Activated CD4-positive, alpha-beta memory T cell treated with anti-CD3 and anti-CD28 coated beads, Interleukin-2, amount 10 ng/mL, durations not matched to agents 7 days and 5 days (primary cell): ENCODE measurements at regions not wholly inside any gene's neighbourhood (a gene's known extent, or its start where the extent isn't known, plus 50 kb on each side); places are given as distances from the start of the nearest gene placed in this dataset.

Experiments used
- CTCF ChIA-PET: fragments of 350-600 bp; sonication (Branson Sonifier 250); formaldehyde crosslinking; loops from one replicate; lab custom pipeline; 2021; ENCODE audit warnings: antibody characterized with exemption, inconsistent platforms; lab: Charles Lee
- POLR2A ChIA-PET: fragments of 350-600 bp; sonication (Branson Sonifier 250); formaldehyde crosslinking; loops from one replicate; lab custom pipeline; 2021; ENCODE audit warnings: antibody characterized with exemption; lab: Charles Lee
- DNase-seq: peaks from one replicate; pipeline ENCODE4 v3.0.0-alpha.2; 2020
- H3K27ac Mint-ChIP-seq: one replicate; pipeline ENCODE4 v1.8.0; 2021; ENCODE audit warnings: mild to moderate bottlenecking, mixed read lengths
- H3K27me3 Mint-ChIP-seq: one replicate; pipeline ENCODE4 v1.8.0; 2021; ENCODE audit warnings: mixed read lengths
- H3K36me3 Mint-ChIP-seq: one replicate; pipeline ENCODE4 v1.8.0; 2021; ENCODE audit warnings: low read depth, mixed read lengths
- H3K4me1 Mint-ChIP-seq: one replicate; pipeline ENCODE4 v1.8.0; 2021; ENCODE audit warnings: mixed read lengths
- H3K4me3 Mint-ChIP-seq: one replicate; pipeline ENCODE4 v1.8.0; 2021; ENCODE audit warnings: mild to moderate bottlenecking, mixed read lengths
- H3K9me3 Mint-ChIP-seq: one replicate; pipeline ENCODE4 v1.8.0; 2021; ENCODE audit warnings: mixed read lengths

DNA sequence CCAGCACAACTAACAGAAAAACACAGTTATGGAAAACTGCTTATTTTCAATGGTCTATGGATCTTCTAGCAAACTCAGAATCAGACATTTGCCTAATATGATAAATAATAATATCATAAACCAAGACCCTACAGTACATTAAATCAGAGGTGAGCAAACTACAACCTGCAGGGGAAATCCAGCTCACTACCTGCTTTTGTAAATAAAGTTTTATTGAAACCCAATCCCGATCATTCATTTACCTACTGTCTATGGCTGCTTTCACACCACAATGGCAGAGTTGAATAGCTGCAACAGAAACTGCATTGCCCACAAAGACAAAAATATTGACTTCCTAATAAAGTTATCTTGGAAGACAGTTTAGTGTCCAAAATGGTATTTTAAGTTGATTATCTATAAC is 108.5 kb downstream of the ELAPOR2 start:
- POLR2A ChIA-PET, result no interaction called here
- Mint-ChIP-seq H3K27ac (no peak overlapping the region), H3K4me3 (no peak overlapping the region), H3K9me3 (no peaks in the 10 kb centered on the region), H3K27me3 (no peaks in the 10 kb centered on the region), H3K36me3 (no peaks in the 10 kb centered on the region), H3K4me1 (peaks cover 2% of the 10 kb centered on the region)
- DNase-seq, result no peak
- CTCF ChIA-PET, result no interaction called here

DNA sequence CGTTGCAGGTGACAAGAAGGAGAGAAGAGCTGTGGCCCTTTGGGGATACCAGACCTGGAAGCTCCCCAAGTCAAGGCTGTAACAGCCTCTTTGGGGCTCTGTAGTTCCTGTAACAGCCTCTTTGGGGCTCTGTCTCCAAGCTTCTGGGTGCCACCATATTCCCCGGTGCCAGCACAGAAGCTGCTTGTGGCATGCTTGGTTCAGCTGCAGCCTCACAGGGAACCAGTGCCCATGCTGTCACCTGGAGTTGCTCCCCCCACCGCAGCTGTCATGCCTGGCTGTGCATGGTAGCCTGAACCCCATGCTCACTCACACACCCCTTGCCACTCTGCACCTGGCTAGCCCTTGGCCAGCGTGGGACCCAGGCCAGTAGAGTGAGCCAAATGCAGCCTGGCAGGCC is 109.1 kb downstream of the ELAPOR2 start:
- H3K36me3 Mint-ChIP-seq, result no peaks in the 10 kb centered on the region
- CTCF ChIA-PET, result no interaction called here
- no peaks in the 10 kb centered on the region for H3K9me3 Mint-ChIP-seq
- no peak overlapping the region for H3K4me3 Mint-ChIP-seq
- no peak for DNase-seq
- POLR2A ChIA-PET, result no interaction called here
- H3K27me3 Mint-ChIP-seq, result no peaks in the 10 kb centered on the region
- H3K4me1 Mint-ChIP-seq, result no peaks in the 10 kb centered on the region
- no peak overlapping the region for H3K27ac Mint-ChIP-seq

DNA sequence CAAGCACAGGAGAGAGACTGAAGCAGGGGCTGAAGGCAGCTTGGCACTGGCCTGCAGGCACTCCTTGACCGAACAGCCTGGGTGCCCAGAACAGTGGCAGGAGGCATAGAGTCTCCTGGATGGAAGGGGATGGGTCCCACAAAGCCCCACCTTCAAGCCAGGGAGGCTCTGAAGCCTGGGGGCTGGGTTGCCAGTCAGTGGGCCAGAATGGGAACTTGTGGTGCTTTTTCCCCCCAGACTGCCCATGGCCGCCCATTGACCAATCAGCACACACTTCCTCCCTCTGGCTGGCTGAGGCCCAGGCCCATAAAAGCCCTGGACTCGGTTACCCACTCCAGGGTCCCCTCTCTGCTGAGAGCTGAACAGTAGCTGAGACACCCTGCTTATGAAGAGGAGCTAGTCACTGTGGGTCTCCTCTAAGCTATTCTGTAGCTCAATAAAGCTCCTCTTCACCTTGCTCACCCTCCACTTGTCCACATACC is 109.6 kb downstream of the ELAPOR2 start:
- no peak for DNase-seq
- ChIA-PET CTCF (no interaction called here), POLR2A (no interaction called here)
- H3K4me1 Mint-ChIP-seq, result no peaks in the 10 kb centered on the region
- H3K9me3 Mint-ChIP-seq, result no peaks in the 10 kb centered on the region
- H3K36me3 Mint-ChIP-seq, result no peaks in the 10 kb centered on the region
- H3K4me3 Mint-ChIP-seq, result no peak overlapping the region
- no peaks in the 10 kb centered on the region for H3K27me3 Mint-ChIP-seq
- H3K27ac Mint-ChIP-seq, result no peak overlapping the region

DNA sequence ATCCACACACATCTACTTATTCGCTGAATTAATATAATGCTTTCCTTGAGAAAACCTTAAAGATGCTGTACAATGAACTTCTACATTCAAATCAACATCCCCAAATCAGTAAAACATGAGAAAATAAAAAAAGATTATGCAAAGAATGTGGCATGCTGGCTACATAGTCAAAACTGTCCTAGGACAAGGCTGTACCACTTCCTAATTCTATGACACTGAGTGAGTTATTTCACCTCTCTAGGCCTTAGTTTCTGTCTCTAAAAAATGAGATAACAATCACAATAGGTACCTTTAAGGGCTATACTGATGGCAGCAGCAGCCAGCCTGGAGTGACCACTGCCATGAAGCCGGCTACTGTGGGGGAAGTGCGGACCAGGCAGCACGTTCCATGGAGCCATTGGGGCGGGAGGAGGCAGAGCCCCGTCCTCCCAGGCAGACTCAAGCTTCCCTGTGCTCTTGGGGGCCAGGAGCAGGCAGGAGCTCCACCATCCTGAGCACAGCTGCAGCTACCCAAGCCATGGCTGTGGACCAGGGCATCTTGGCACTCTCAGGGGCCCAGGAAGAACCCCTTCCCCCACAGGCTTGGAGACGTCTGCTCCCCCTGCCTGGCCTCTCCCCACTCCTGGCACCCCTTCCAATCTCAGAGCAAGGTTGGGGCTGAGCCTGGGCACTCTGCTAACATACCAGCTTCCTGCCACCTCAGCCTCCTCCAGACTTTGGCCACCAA is 110.2 kb downstream of the ELAPOR2 start:
- ChIA-PET CTCF (no interaction called here), POLR2A (no interaction called here)
- Mint-ChIP-seq H3K27me3 (no peaks in the 10 kb centered on the region), H3K4me1 (no peaks in the 10 kb centered on the region), H3K36me3 (no peaks in the 10 kb centered on the region), H3K27ac (no peak overlapping the region), H3K4me3 (no peak overlapping the region), H3K9me3 (no peaks in the 10 kb centered on the region)
- DNase-seq, result no peak

DNA sequence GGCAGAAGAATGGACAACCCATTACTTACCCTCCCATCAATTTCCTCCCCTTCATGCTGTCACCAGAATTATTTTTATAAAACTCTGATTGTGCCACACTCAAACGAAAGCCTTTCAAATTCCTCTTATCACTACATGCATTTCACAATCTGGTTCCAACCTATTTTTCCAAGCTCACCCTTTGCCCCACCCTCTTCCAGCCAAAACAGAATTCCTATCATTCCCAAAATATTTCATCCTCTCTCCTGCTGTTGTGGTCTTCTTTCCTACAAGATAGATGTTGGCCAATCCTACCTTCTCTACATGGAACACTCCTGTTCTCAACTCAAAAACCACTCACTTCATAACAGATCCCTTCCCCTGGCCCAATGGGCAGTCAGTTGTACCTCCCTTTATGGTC is 111.5 kb downstream of the ELAPOR2 start:
- no peak for DNase-seq
- no peak overlapping the region for H3K4me3 Mint-ChIP-seq
- CTCF ChIA-PET, result interaction anchor here (1.6 kb wide), 1 partner anchor 31 kb away, joined by 5 read pairs; no protein-coding TSS in a partner anchor
- H3K9me3 Mint-ChIP-seq, result no peaks in the 10 kb centered on the region
- H3K27ac Mint-ChIP-seq, result no peak overlapping the region
- no peaks in the 10 kb centered on the region for H3K36me3 Mint-ChIP-seq
- H3K4me1 Mint-ChIP-seq, result no peaks in the 10 kb centered on the region
- no peaks in the 10 kb centered on the region for H3K27me3 Mint-ChIP-seq
- POLR2A ChIA-PET, result no interaction called here

DNA sequence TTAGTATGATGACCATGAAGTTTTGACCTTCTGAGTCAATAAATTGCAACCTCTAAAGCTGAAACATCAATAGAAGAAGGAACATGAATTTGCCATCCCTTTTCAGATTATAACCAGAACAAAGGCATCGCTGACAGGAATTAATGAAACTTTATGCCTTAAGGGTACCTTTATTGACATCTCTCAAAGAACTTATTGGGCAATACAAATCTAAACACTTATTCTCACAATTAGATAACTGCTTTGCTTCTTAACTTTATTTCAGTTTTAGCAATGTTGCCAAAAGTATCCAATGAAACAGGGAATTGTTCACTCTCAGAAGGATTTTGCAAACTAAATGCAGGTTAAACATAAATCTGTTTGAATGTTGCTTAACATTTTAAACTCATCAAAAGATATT is 116.0 kb downstream of the ELAPOR2 start:
- no peaks in the 10 kb centered on the region for H3K36me3 Mint-ChIP-seq
- no peak overlapping the region for H3K4me3 Mint-ChIP-seq
- no peak for DNase-seq
- no peaks in the 10 kb centered on the region for H3K9me3 Mint-ChIP-seq
- H3K4me1 Mint-ChIP-seq, result no peaks in the 10 kb centered on the region
- no peak overlapping the region for H3K27ac Mint-ChIP-seq
- H3K27me3 Mint-ChIP-seq, result no peaks in the 10 kb centered on the region
- CTCF ChIA-PET, result interaction anchor here (4.1 kb wide), 1 partner anchor 206 kb away, joined by 21 read pairs; no protein-coding TSS in a partner anchor
- POLR2A ChIA-PET, result no interaction called here

DNA sequence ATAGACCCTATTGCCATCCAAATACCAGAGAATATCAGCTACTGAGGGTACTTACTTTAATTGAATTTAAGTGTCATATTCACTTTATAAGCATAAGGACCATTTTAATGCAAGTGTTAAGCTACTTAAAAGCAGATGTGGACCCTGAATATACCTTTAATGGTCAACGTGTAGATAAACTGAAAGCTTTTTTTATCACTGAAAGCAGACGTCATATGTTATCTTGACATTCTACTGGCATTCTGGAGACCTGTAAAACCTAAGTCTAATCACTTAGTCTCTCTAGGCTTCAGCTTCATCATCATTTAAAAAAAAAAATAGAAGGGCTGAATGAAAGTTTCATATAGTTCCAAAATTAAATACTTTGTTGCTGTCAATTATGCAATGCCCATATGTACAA is 116.5 kb downstream of the ELAPOR2 start:
- ChIA-PET POLR2A (no interaction called here), CTCF (interaction anchor here (0.6 to 4.1 kb wide), 3 partner anchors 31 to 294 kb away, joined by 3 to 21 read pairs (median 3); no protein-coding TSS in a partner anchor)
- H3K36me3 Mint-ChIP-seq, result no peaks in the 10 kb centered on the region
- no peaks in the 10 kb centered on the region for H3K4me1 Mint-ChIP-seq
- DNase-seq, result no peak
- H3K27ac Mint-ChIP-seq, result no peak overlapping the region
- no peak overlapping the region for H3K4me3 Mint-ChIP-seq
- no peaks in the 10 kb centered on the region for H3K27me3 Mint-ChIP-seq
- no peaks in the 10 kb centered on the region for H3K9me3 Mint-ChIP-seq

DNA sequence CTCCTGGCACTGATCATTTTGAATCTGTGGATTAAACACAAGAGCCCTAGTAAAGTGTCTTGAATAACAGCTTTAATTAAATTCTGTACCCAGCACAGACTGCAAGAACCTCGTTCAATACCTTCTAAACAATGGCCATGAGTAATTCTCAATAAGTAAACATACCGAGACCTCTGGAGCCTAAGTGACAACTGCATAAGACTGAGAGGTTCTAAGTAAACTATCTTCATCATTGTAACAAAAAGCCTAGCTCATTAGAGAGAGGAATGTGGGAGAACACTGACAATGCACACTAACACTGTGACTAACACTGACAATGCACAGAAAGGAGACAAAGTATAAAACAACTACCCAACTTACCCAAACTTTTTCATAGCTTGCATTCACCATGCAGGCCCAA is 117.4 kb downstream of the ELAPOR2 start:
- CTCF ChIA-PET, result interaction anchor here (0.6 to 4.1 kb wide), 4 partner anchors 12 to 295 kb away, joined by 3 to 21 read pairs (median 3); no protein-coding TSS in a partner anchor
- DNase-seq, result no peak
- H3K27me3 Mint-ChIP-seq, result no peaks in the 10 kb centered on the region
- H3K9me3 Mint-ChIP-seq, result no peaks in the 10 kb centered on the region
- H3K4me3 Mint-ChIP-seq, result no peak overlapping the region
- no peaks in the 10 kb centered on the region for H3K36me3 Mint-ChIP-seq
- no peaks in the 10 kb centered on the region for H3K4me1 Mint-ChIP-seq
- H3K27ac Mint-ChIP-seq, result no peak overlapping the region
- POLR2A ChIA-PET, result no interaction called here

DNA sequence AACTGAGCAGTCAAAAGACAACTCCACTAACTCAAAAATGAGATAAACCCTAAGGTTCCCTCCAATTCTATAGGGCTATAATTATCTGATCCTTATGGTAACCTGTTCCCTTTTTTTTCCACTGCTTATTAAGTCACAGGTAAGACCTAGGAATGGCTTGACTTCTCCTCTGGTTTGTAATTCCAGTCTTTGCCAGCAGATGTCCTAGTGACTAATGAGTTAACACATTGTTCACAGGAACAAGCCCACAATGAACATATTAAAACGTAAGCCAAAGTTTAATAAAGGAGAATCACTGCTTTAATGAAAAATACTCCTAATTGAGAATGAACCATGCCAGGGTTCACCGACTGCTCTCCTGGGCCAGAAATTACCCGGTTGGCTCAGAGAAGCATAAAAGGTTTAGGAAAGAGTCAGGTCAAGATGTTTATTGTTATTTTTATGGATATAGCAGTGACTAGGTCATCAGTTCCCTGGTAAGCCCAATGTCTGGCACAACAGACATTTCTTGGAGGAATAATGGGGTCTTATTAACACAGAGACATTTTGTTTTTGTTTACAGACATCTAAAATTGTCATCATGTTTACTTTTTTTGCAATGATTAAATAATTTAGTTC is 120.1 kb downstream of the ELAPOR2 start:
- ChIA-PET POLR2A (no interaction called here), CTCF (no interaction called here)
- no peaks in the 10 kb centered on the region for H3K27me3 Mint-ChIP-seq
- H3K36me3 Mint-ChIP-seq, result no peaks in the 10 kb centered on the region
- H3K4me1 Mint-ChIP-seq, result no peaks in the 10 kb centered on the region
- H3K9me3 Mint-ChIP-seq, result no peaks in the 10 kb centered on the region
- DNase-seq, result peak; percentile 31
- H3K27ac Mint-ChIP-seq, result no peak overlapping the region
- H3K4me3 Mint-ChIP-seq, result no peak overlapping the region

DNA sequence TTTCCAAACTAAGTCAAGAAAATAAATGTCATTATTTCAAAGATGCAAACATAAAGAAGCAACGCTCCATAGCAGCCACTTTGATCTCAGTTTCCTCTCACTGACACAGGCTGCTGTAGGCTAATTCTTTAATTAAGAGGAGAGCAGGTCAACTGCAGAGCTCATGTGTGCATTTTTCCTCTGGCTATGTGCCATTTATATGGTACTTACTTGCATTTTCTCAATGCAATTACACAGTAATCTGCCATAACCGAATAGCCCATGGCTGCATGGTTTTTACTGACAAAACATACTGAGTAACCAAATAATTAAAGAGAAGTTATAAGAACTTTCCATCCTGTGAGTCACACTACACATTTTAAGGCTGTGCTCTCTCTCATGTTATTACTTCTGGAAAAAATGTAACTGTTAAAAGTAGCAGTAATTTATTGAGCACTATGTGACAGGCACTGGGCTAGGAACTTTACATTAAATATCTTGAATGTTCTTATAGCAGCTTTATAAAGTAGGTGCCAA is 122.0 kb downstream of the ELAPOR2 start:
- no peaks in the 10 kb centered on the region for H3K36me3 Mint-ChIP-seq
- ChIA-PET POLR2A (no interaction called here), CTCF (no interaction called here)
- no peak overlapping the region for H3K27ac Mint-ChIP-seq
- H3K4me1 Mint-ChIP-seq, result no peaks in the 10 kb centered on the region
- no peak for DNase-seq
- H3K9me3 Mint-ChIP-seq, result no peaks in the 10 kb centered on the region
- no peak overlapping the region for H3K4me3 Mint-ChIP-seq
- no peaks in the 10 kb centered on the region for H3K27me3 Mint-ChIP-seq

DNA sequence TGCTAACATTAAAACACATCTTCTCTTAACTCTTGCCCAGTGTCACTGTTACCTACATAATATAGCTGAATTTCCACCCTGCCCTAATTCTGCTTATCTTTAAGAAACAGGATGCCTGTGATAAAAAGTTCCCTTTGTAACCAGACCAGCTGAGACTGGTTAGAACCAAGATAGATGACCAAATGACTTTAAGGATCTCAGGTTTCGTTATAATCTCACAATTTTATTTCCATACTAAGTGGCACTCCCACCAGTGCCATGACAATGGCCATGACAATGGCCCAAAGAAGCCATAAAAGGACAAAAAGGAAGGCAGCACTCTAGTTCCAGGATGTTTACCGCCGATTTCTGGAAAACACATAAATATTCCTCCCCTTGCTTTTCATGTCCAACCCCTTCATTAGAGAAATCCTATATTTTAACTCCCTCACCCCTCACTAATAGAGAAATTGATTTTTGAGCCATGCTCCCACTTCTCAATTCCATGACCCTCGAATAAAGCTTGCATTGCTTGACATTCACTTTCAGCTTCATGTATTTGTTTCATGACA is 126.1 kb downstream of the ELAPOR2 start:
- Mint-ChIP-seq H3K36me3 (no peaks in the 10 kb centered on the region), H3K4me3 (no peak overlapping the region), H3K27me3 (no peaks in the 10 kb centered on the region), H3K9me3 (no peaks in the 10 kb centered on the region), H3K4me1 (no peaks in the 10 kb centered on the region), H3K27ac (no peak overlapping the region)
- CTCF ChIA-PET, result interaction anchor here (1.1 kb wide), 1 partner anchor 215 kb away, joined by 5 read pairs; no protein-coding TSS in a partner anchor
- no peak for DNase-seq
- POLR2A ChIA-PET, result no interaction called here

DNA sequence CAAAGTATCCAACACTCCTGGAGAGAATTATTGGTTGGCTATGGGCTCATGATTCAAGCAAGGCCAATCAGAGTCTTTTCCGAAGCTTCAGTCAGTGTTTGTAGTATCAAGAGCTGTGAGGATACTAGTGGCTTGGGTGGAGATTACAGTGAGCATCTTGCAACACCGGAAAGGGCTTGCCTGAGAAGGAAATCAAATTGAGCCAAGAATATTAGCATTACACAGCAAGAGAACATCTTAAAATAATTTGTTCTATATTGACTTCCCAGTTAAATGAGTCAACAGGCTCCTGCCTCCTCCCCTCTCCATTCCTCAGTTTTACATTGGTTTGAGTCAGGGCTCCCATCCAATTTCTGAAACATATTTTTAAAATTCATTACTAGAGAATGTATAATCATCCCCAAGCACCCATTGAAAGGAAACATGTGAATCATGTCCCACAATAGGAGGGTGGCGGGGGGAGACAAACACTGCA is 127.4 kb downstream of the ELAPOR2 start:
- ChIA-PET POLR2A (no interaction called here), CTCF (interaction anchor here (1.2 kb wide), 1 partner anchor 304 kb away, joined by 3 read pairs; no protein-coding TSS in a partner anchor)
- no peak for DNase-seq
- H3K9me3 Mint-ChIP-seq, result no peaks in the 10 kb centered on the region
- no peak overlapping the region for H3K27ac Mint-ChIP-seq
- H3K36me3 Mint-ChIP-seq, result no peaks in the 10 kb centered on the region
- no peak overlapping the region for H3K4me3 Mint-ChIP-seq
- no peaks in the 10 kb centered on the region for H3K4me1 Mint-ChIP-seq
- no peaks in the 10 kb centered on the region for H3K27me3 Mint-ChIP-seq

DNA sequence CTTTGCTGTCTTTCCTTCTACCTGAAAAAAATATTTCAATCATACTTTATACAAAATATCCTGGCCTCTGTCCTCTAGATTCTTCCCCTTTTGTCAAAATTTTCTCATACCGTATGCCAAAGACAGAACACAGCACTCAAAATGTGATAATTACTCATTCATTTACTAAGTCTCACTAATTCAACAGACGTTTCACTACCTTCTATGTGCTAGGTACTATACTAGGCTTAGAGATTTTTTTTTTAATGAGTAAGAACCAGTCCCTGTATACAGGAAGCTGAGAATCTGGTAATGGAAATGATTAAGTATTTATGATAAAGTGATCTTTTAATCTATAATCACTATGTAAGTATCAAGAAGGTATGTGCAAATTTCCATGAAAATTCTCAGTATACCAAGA is 128.0 kb downstream of the ELAPOR2 start:
- no peak overlapping the region for H3K27ac Mint-ChIP-seq
- DNase-seq, result no peak
- H3K36me3 Mint-ChIP-seq, result no peaks in the 10 kb centered on the region
- H3K27me3 Mint-ChIP-seq, result peaks cover 2% of the 10 kb centered on the region
- H3K4me3 Mint-ChIP-seq, result no peak overlapping the region
- ChIA-PET POLR2A (no interaction called here), CTCF (no interaction called here)
- H3K4me1 Mint-ChIP-seq, result no peaks in the 10 kb centered on the region
- no peaks in the 10 kb centered on the region for H3K9me3 Mint-ChIP-seq
